MCF 10A (cell line): ENCODE measurements at regions not wholly inside any gene's neighbourhood (a gene's known extent, or its start where the extent isn't known, plus 50 kb on each side); places are given as distances from the start of the nearest gene placed in this dataset.
"Not testable (repeated sequence)": the region's sequence is repeated elsewhere in the genome, so short reads cannot be mapped to it uniquely, and the experiment has no call there.

ENCODE experiments used
- BruUV-seq: library from RNA; stranded (reverse); fragments of 400-500 nt; replicated peaks from 2 replicates; lab custom pipeline; 2021; lab: Mats Ljungman, UMichigan
- CTCF ChIA-PET: fragments of 300-600 bp; sonication (Branson Sonifier 250); formaldehyde crosslinking; extraction: SDS; loops from one replicate; lab custom pipeline; 2021; ENCODE audit warnings: antibody characterized with exemption, inconsistent platforms; lab: Yijun Ruan, JAX
- POLR2A ChIA-PET: fragments of 300-600, 350-650 bp; sonication (Branson Sonifier 250); formaldehyde crosslinking; extraction: SDS; loops from one replicate; lab custom pipeline; 2020; ENCODE audit warnings: antibody characterized with exemption, inconsistent platforms; lab: Yijun Ruan, JAX
- DNase-seq: peaks from one replicate; pipeline ENCODE4 v3.0.0-alpha.2; 2018; ENCODE audit not compliant: unreplicated experiment
- H3K27ac Mint-ChIP-seq: one replicate; pipeline ENCODE4 v1.8.0; 2022; ENCODE audit warnings: mild to moderate bottlenecking, low read depth, mixed read lengths; ENCODE audit not compliant: unreplicated experiment
- H3K27me3 Mint-ChIP-seq: one replicate; pipeline ENCODE4 v1.8.0; 2022; ENCODE audit warnings: mixed read lengths; ENCODE audit not compliant: insufficient read depth, unreplicated experiment
- H3K36me3 Mint-ChIP-seq: one replicate; pipeline ENCODE4 v1.8.0; 2022; ENCODE audit warnings: mild to moderate bottlenecking, moderate library complexity, mixed read lengths; ENCODE audit not compliant: insufficient read depth, unreplicated experiment
- H3K4me1 Mint-ChIP-seq: one replicate; pipeline ENCODE4 v1.8.0; 2022; ENCODE audit warnings: mixed read lengths; ENCODE audit not compliant: insufficient read depth, unreplicated experiment
- H3K4me3 Mint-ChIP-seq: one replicate; pipeline ENCODE4 v1.8.0; 2022; ENCODE audit warnings: mild to moderate bottlenecking, moderate library complexity, mixed read lengths; ENCODE audit not compliant: unreplicated experiment
- H3K9me3 Mint-ChIP-seq: one replicate; pipeline ENCODE4 v1.8.0; 2022; ENCODE audit warnings: mixed read lengths; ENCODE audit not compliant: unreplicated experiment
- intact Hi-C: fragments of 100-400 bp; cut with micrococcal nuclease; formaldehyde crosslinking; loops from 2 replicates; pipeline ENCODE4 v1.14.1; 2022

GRCh38 chr2:91578678-91579077 is 2887.2 kb downstream of the RPIA start:
- POLR2A ChIA-PET, DNase-seq, H3K27me3 Mint-ChIP-seq, intact Hi-C loops, CTCF ChIA-PET, BruUV-seq, H3K36me3 Mint-ChIP-seq, H3K27ac Mint-ChIP-seq, H3K4me3 Mint-ChIP-seq, H3K9me3 Mint-ChIP-seq: not testable (repeated sequence)
- peaks cover 14% of the 10 kb centered on the region for H3K4me1 Mint-ChIP-seq

GRCh38 chr2:91579555-91579954 is 2888.1 kb downstream of the RPIA start:
- BruUV-seq, H3K27me3 Mint-ChIP-seq, H3K36me3 Mint-ChIP-seq, intact Hi-C loops, H3K9me3 Mint-ChIP-seq, CTCF ChIA-PET, POLR2A ChIA-PET, H3K4me3 Mint-ChIP-seq, H3K27ac Mint-ChIP-seq, DNase-seq: not testable (repeated sequence)
- peaks cover 14% of the 10 kb centered on the region for H3K4me1 Mint-ChIP-seq

- intact Hi-C loops, DNase-seq, H3K27ac Mint-ChIP-seq, BruUV-seq, H3K27me3 Mint-ChIP-seq, CTCF ChIA-PET, H3K36me3 Mint-ChIP-seq, POLR2A ChIA-PET, H3K9me3 Mint-ChIP-seq, H3K4me3 Mint-ChIP-seq: not testable (repeated sequence)
- peaks cover 14% of the 10 kb centered on the region for H3K4me1 Mint-ChIP-seq
These were observed 2888.6 kb downstream of the RPIA start for GRCh38 chr2:91580043-91580442.

- H3K4me1 Mint-ChIP-seq, H3K27me3 Mint-ChIP-seq, H3K27ac Mint-ChIP-seq, DNase-seq, H3K36me3 Mint-ChIP-seq, intact Hi-C loops, H3K4me3 Mint-ChIP-seq, POLR2A ChIA-PET, CTCF ChIA-PET, BruUV-seq, H3K9me3 Mint-ChIP-seq: not testable (repeated sequence)
These were observed 2895.6 kb downstream of the RPIA start for GRCh38 chr2:91587098-91587497.

- H3K27me3 Mint-ChIP-seq, H3K4me3 Mint-ChIP-seq, CTCF ChIA-PET, H3K27ac Mint-ChIP-seq, H3K4me1 Mint-ChIP-seq, DNase-seq, intact Hi-C loops, H3K36me3 Mint-ChIP-seq, BruUV-seq, POLR2A ChIA-PET: not testable (repeated sequence)
- peaks cover 19% of the 10 kb centered on the region for H3K9me3 Mint-ChIP-seq
These were observed 2896.5 kb downstream of the RPIA start for GRCh38 chr2:91587908-91588535.

- CTCF ChIA-PET, DNase-seq, intact Hi-C loops, H3K27ac Mint-ChIP-seq, POLR2A ChIA-PET, H3K27me3 Mint-ChIP-seq, BruUV-seq, H3K4me3 Mint-ChIP-seq, H3K36me3 Mint-ChIP-seq, H3K4me1 Mint-ChIP-seq: not testable (repeated sequence)
- peaks cover 21% of the 10 kb centered on the region for H3K9me3 Mint-ChIP-seq
These were observed 2897.3 kb downstream of the RPIA start for GRCh38 chr2:91588782-91589223.

GRCh38 chr2:91589454-91590328 is 2898.2 kb downstream of the RPIA start:
- H3K4me3 Mint-ChIP-seq, BruUV-seq: not testable (repeated sequence)

GRCh38 chr2:91590381-91590780 is 2898.9 kb downstream of the RPIA start:
- H3K4me1 Mint-ChIP-seq, H3K27me3 Mint-ChIP-seq, H3K4me3 Mint-ChIP-seq, H3K27ac Mint-ChIP-seq, BruUV-seq, intact Hi-C loops, CTCF ChIA-PET, POLR2A ChIA-PET, H3K36me3 Mint-ChIP-seq, DNase-seq: not testable (repeated sequence)
- peaks cover 21% of the 10 kb centered on the region for H3K9me3 Mint-ChIP-seq

More at GRCh38 chr2:91589454-91590328, 2898.2 kb downstream of the RPIA start:
- H3K9me3 Mint-ChIP-seq = peaks cover 21% of the 10 kb centered on the region
- POLR2A ChIA-PET, intact Hi-C loops, H3K27ac Mint-ChIP-seq, H3K27me3 Mint-ChIP-seq, H3K4me1 Mint-ChIP-seq, CTCF ChIA-PET, DNase-seq, H3K36me3 Mint-ChIP-seq: not testable (repeated sequence)

- peaks cover 21% of the 10 kb centered on the region for H3K9me3 Mint-ChIP-seq
- H3K36me3 Mint-ChIP-seq, H3K27me3 Mint-ChIP-seq, H3K4me1 Mint-ChIP-seq, H3K4me3 Mint-ChIP-seq, intact Hi-C loops, POLR2A ChIA-PET, H3K27ac Mint-ChIP-seq, BruUV-seq, CTCF ChIA-PET: not testable (repeated sequence)
- DNase-seq = peak; percentile 54
These were observed 2899.6 kb downstream of the RPIA start for GRCh38 chr2:91591066-91591465.
